GM12878 (cell line): ENCODE measurements at regions not wholly inside any gene's neighbourhood (a gene's known extent, or its start where the extent isn't known, plus 50 kb on each side); places are given as distances from the start of the nearest gene placed in this dataset.

Source experiments
- ATAC-seq: fragments of 200-7000 bp; cut with Tn5 transposase; 3 replicates; pipeline ENCODE4 v1.9.1; 2020; ENCODE audit warnings: mild to moderate bottlenecking, moderate library complexity
- BruUV-seq: library from RNA; stranded (reverse); fragments of 400-500 nt; replicated peaks from 2 replicates; lab custom pipeline; 2021; lab: Mats Ljungman, UMichigan
- CTCF ChIA-PET: fragments of 300-600 bp; sonication (Branson Sonifier 250); formaldehyde crosslinking; extraction: SDS; loops from one replicate; lab custom pipeline; 2021; ENCODE audit warnings: inconsistent platforms; lab: Yijun Ruan, JAX
- POLR2A ChIA-PET: fragments of 350-600 bp; formaldehyde crosslinking; extraction: SDS; loops from one replicate; lab custom pipeline; 2021; ENCODE audit warnings: inconsistent platforms; lab: Charles Lee
- RAD21 ChIA-PET: fragments of 300-600 bp; sonication (Branson Sonifier 250); formaldehyde crosslinking; loops from one replicate; lab custom pipeline; 2023; ENCODE audit warnings: antibody characterized with exemption; ENCODE audit not compliant: unreplicated experiment; lab: Charles Lee
- SMC1A ChIA-PET: fragments of 300-600 bp; sonication (Branson Sonifier 250); formaldehyde crosslinking; loops from one replicate; lab custom pipeline; 2023; ENCODE audit not compliant: unreplicated experiment, uncharacterized antibody; lab: Charles Lee
- DNase-seq: peaks from one replicate; pipeline ENCODE4 v3.0.0-alpha.2; 2011; ENCODE audit warnings: low read depth, low spot score
- FAIRE-seq: peaks from 3 replicates; lab custom pipeline; 2011; peaks lifted over from hg19 to GRCh38; lab: Jason Lieb, UNC
- H2AFZ ChIP-seq: 2 replicates; pipeline ENCODE4 v1.6.0; 2011; ENCODE audit warnings: low read depth, low read length, control low read depth; ENCODE audit not compliant: control insufficient read depth
- H3K27ac ChIP-seq: 2 replicates; pipeline ENCODE4 v1.5.1; 2011; ENCODE audit warnings: control low read depth; ENCODE audit not compliant: control insufficient read depth, insufficient read depth
- H3K27me3 ChIP-seq, 2 experiments: replicated peaks in 1 of 2; 2 replicates each; pipeline versions ENCODE4 v1.6.0 to v1.6.1; 2011; ENCODE audit warnings: low read length in 1 of 2; ENCODE audit not compliant: control insufficient read depth in 2 of 2, insufficient read depth in 2 of 2
- H3K36me3 ChIP-seq, 2 experiments: 2 replicates each; pipeline ENCODE4 v1.5.1; 2011; ENCODE audit warnings: low read length in 1 of 2; ENCODE audit not compliant: control insufficient read depth in 2 of 2, insufficient read depth in 2 of 2
- H3K4me1 ChIP-seq: 2 replicates; pipeline ENCODE4 v1.6.1; 2011; ENCODE audit warnings: mild to moderate bottlenecking, low read length, moderate library complexity, mixed read lengths; ENCODE audit not compliant: control insufficient read depth, insufficient read depth
- H3K4me2 ChIP-seq: 2 replicates; pipeline ENCODE4 v1.6.0; 2011; ENCODE audit warnings: control low read depth; ENCODE audit not compliant: control insufficient read depth, insufficient read depth
- H3K4me3 ChIP-seq: fragments of 200-600 bp; sonication (generic); 2 replicates; pipeline ENCODE4 v1.5.1; 2016
- H3K79me2 ChIP-seq: 2 replicates; pipeline ENCODE4 v1.6.0; 2011; ENCODE audit warnings: low read length; ENCODE audit not compliant: control insufficient read depth, insufficient read depth
- H3K9ac ChIP-seq: 2 replicates; pipeline ENCODE4 v1.8.0; 2011; ENCODE audit warnings: low read length, control low read depth, mixed read lengths; ENCODE audit not compliant: control insufficient read depth, insufficient read depth
- H3K9me3 ChIP-seq: replicated peaks from 3 replicates; pipeline ENCODE4 v1.5.1; 2011; ENCODE audit warnings: mild to moderate bottlenecking, low read length; ENCODE audit not compliant: control insufficient read depth, insufficient read depth
- H4K20me1 ChIP-seq: 2 replicates; pipeline ENCODE4 v1.6.0; 2011; ENCODE audit not compliant: control insufficient read depth, insufficient read depth
- CBX5 ChIP-seq: sonication (generic); IDR thresholded peaks from 2 replicates; pipeline ENCODE4 v1.6.1; 2016; ENCODE audit warnings: low read depth, moderate library complexity, mild to moderate bottlenecking, inconsistent platforms
- IKZF1 ChIP-seq: fragments of 450-650 bp; conservative IDR thresholded peaks from 2 replicates; pipeline ENCODE4 v1.6.1; 2017; ENCODE audit warnings: antibody characterized with exemption, mild to moderate bottlenecking
- NFXL1 ChIP-seq: fragments of 450-650 bp; IDR thresholded peaks from 2 replicates; pipeline ENCODE4 v1.6.1; 2017; ENCODE audit warnings: antibody characterized with exemption, mild to moderate bottlenecking, borderline replicate concordance
- SUZ12 ChIP-seq: fragments of 200-600 bp; sonication (generic); IDR thresholded peaks from one replicate; pipeline ENCODE4 v1.6.1; 2018; ENCODE audit warnings: antibody characterized with exemption, mild to moderate bottlenecking; ENCODE audit not compliant: unreplicated experiment
- ZNF207 ChIP-seq: fragments of 450-650 bp; IDR thresholded peaks from 2 replicates; pipeline ENCODE4 v1.6.1; 2014; ENCODE audit warnings: antibody characterized with exemption, mild to moderate bottlenecking, borderline replicate concordance
- ZNF217 ChIP-seq: fragments of 450-650 bp; IDR thresholded peaks from 2 replicates; pipeline ENCODE4 v1.6.1; 2017; ENCODE audit warnings: antibody characterized with exemption, mild to moderate bottlenecking
- ZNF24 ChIP-seq: fragments of 450-650 bp; IDR thresholded peaks from 2 replicates; pipeline ENCODE4 v1.6.1; 2017; ENCODE audit warnings: antibody characterized with exemption, mild to moderate bottlenecking
- ZSCAN29 ChIP-seq: fragments of 450-650 bp; IDR thresholded peaks from 2 replicates; pipeline ENCODE4 v1.6.1; 2017; ENCODE audit warnings: mild to moderate bottlenecking, moderate library complexity
- WGBS: methylation state at CpG from one replicate; pipeline ENCODE4 v1.1.6; 2016; ENCODE audit warnings: low lambda C conversion rate; ENCODE audit not compliant: insufficient replicate concordance, insufficient coverage; ENCODE audit errors: missing lambda C conversion rate; 5-methylcytosine and 5-hydroxymethylcytosine counted together
- in situ Hi-C: fragments of 300-500 bp; cut with MboI; formaldehyde crosslinking; loops from 9 replicates; pipeline ENCODE4 v1.14.3; 2018; ENCODE audit warnings: mixed read lengths
- intact Hi-C: fragments of 100-400 bp; cut with micrococcal nuclease; formaldehyde crosslinking; loops from one replicate; pipeline ENCODE4 v1.14.2; 2022; ENCODE audit not compliant: unreplicated experiment
- TF ChIP-seq, protein P1 (sequence below): fragments of 450-650 bp; IDR thresholded peaks from 2 replicates; pipeline ENCODE4 v1.6.1; 2016; ENCODE audit warnings: mild to moderate bottlenecking, moderate library complexity, borderline replicate concordance
- TF ChIP-seq, protein P2 (sequence below): fragments of 450-650 bp; IDR thresholded peaks from 2 replicates; pipeline ENCODE4 v1.6.1; 2016; ENCODE audit warnings: mild to moderate bottlenecking
- TF ChIP-seq, protein P3 (sequence below): fragments of 450-650 bp; IDR thresholded peaks from 2 replicates; pipeline ENCODE4 v1.6.1; 2018; ENCODE audit warnings: mild to moderate bottlenecking, low read depth, moderate library complexity; ENCODE audit not compliant: partially characterized antibody
- TF ChIP-seq, protein P4 (sequence below): fragments of 150-350 bp; IDR thresholded peaks from 2 replicates; pipeline ENCODE4 v1.6.1; 2014; ENCODE audit warnings: mild to moderate bottlenecking, low read depth, low read length

DNA sequence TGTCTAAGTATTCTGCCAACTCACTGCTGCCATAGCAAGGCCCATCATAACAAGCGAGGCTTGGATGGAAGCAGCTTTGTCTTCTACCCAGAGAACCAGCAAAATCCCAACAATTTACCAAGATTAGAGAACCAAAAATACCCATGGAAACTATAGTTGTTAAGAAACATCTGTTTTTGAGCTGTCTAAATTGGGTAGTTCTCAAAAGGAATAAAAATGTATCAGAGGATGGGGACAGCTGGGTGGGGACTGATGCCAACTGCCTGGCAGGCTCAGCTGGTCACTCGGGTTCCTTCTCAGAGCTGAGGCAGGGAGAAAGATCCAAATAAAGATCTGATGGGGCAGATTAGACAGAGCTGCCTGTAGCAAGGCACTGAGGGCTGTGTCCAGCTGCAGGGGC, 85.9 kb upstream of the GRK3 start:
- POLR2A ChIA-PET = no interaction called here
- Histone ChIP-seq H3K9ac (no peak overlapping the region), H3K4me2 (no peak overlapping the region), H4K20me1 (no peaks in the 10 kb centered on the region), H3K27me3 (no peaks in the 10 kb centered on the region), H3K9me3 (no peaks in the 10 kb centered on the region; the same call in 2 of the 3 replicates), H3K4me1 (peaks cover 4% of the 10 kb centered on the region), H3K27ac (no peak overlapping the region)
- 97% methylated on average over 2 of the region's 2 CpGs for WGBS
- intact Hi-C loops = no loop called here
- CTCF ChIA-PET = interaction anchor here (1.2 kb wide), 1 partner anchor 66 kb away, joined by 4 read pairs; no protein-coding TSS in a partner anchor
- no TSS peak for BruUV-seq
- in situ Hi-C loops = loop anchor here (5.0 kb wide), 1 partner anchor 864 kb away; no protein-coding TSS in a partner anchor
- DNase-seq = no peak
- TF ChIP-seq, protein P1, sequence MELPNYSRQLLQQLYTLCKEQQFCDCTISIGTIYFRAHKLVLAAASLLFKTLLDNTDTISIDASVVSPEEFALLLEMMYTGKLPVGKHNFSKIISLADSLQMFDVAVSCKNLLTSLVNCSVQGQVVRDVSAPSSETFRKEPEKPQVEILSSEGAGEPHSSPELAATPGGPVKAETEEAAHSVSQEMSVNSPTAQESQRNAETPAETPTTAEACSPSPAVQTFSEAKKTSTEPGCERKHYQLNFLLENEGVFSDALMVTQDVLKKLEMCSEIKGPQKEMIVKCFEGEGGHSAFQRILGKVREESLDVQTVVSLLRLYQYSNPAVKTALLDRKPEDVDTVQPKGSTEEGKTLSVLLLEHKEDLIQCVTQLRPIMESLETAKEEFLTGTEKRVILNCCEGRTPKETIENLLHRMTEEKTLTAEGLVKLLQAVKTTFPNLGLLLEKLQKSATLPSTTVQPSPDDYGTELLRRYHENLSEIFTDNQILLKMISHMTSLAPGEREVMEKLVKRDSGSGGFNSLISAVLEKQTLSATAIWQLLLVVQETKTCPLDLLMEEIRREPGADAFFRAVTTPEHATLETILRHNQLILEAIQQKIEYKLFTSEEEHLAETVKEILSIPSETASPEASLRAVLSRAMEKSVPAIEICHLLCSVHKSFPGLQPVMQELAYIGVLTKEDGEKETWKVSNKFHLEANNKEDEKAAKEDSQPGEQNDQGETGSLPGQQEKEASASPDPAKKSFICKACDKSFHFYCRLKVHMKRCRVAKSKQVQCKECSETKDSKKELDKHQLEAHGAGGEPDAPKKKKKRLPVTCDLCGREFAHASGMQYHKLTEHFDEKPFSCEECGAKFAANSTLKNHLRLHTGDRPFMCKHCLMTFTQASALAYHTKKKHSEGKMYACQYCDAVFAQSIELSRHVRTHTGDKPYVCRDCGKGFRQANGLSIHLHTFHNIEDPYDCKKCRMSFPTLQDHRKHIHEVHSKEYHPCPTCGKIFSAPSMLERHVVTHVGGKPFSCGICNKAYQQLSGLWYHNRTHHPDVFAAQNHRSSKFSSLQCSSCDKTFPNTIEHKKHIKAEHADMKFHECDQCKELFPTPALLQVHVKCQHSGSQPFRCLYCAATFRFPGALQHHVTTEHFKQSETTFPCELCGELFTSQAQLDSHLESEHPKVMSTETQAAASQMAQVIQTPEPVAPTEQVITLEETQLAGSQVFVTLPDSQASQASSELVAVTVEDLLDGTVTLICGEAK = no peak
- TF ChIP-seq ZNF24 = no peak
- TF ChIP-seq ZNF217 = no peak
- no peak for TF ChIP-seq IKZF1
- TF ChIP-seq ZSCAN29 = no peak
- TF ChIP-seq NFXL1 = no peak
- TF ChIP-seq, protein P2, sequence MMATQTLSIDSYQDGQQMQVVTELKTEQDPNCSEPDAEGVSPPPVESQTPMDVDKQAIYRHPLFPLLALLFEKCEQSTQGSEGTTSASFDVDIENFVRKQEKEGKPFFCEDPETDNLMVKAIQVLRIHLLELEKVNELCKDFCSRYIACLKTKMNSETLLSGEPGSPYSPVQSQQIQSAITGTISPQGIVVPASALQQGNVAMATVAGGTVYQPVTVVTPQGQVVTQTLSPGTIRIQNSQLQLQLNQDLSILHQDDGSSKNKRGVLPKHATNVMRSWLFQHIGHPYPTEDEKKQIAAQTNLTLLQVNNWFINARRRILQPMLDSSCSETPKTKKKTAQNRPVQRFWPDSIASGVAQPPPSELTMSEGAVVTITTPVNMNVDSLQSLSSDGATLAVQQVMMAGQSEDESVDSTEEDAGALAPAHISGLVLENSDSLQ = no peak
- no peak for TF ChIP-seq ZNF207
- no peak for TF ChIP-seq CBX5
- TF ChIP-seq, protein P3, sequence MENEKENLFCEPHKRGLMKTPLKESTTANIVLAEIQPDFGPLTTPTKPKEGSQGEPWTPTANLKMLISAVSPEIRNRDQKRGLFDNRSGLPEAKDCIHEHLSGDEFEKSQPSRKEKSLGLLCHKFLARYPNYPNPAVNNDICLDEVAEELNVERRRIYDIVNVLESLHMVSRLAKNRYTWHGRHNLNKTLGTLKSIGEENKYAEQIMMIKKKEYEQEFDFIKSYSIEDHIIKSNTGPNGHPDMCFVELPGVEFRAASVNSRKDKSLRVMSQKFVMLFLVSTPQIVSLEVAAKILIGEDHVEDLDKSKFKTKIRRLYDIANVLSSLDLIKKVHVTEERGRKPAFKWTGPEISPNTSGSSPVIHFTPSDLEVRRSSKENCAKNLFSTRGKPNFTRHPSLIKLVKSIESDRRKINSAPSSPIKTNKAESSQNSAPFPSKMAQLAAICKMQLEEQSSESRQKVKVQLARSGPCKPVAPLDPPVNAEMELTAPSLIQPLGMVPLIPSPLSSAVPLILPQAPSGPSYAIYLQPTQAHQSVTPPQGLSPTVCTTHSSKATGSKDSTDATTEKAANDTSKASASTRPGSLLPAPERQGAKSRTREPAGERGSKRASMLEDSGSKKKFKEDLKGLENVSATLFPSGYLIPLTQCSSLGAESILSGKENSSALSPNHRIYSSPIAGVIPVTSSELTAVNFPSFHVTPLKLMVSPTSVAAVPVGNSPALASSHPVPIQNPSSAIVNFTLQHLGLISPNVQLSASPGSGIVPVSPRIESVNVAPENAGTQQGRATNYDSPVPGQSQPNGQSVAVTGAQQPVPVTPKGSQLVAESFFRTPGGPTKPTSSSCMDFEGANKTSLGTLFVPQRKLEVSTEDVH = no peak
- TF ChIP-seq, protein P4, sequence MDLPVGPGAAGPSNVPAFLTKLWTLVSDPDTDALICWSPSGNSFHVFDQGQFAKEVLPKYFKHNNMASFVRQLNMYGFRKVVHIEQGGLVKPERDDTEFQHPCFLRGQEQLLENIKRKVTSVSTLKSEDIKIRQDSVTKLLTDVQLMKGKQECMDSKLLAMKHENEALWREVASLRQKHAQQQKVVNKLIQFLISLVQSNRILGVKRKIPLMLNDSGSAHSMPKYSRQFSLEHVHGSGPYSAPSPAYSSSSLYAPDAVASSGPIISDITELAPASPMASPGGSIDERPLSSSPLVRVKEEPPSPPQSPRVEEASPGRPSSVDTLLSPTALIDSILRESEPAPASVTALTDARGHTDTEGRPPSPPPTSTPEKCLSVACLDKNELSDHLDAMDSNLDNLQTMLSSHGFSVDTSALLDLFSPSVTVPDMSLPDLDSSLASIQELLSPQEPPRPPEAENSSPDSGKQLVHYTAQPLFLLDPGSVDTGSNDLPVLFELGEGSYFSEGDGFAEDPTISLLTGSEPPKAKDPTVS = no peak
- TF ChIP-seq SUZ12 = no peak
- TF ChIP-seq, all 136 proteins: peak for 0
- Histone ChIP-seq H2AFZ (no peak overlapping the region), H3K4me3 (no peak overlapping the region), H3K79me2 (no peaks in the 10 kb centered on the region), H3K36me3 (no peaks in the 10 kb centered on the region; a peak in 1 of 4 replicates)
- FAIRE-seq (no peak), ATAC-seq (no peak)
- SMC1A ChIA-PET = interaction anchor here (0.9 to 2.0 kb wide), 2 partner anchors 10 to 15 kb away, joined by 3 to 6 read pairs; no protein-coding TSS in a partner anchor
- RAD21 ChIA-PET = no interaction called here
